ENCODE measurements at regions not wholly inside any gene's neighbourhood (a gene's known extent, or its start where the extent isn't known, plus 50 kb on each side); places are given as distances from the start of the nearest gene placed in this dataset.

- no peak for TF ChIP-seq CTCF (IDR thresholded peaks at IDR 0.05)
- TF ChIP-seq POLR2A (IDR thresholded peaks at IDR 0.05): no peak
- no peak for TF ChIP-seq POLR2AphosphoS5 (IDR thresholded peaks at IDR 0.05)
Observed at GRCh38 chr16:14357328-14357727, 272.7 kb downstream of the PARN start.

Data from prostate gland (tissue), 2 donors.